Anterior cingulate cortex (tissue), 58 donors: ENCODE measurements at regions not wholly inside any gene's neighbourhood (a gene's known extent, or its start where the extent isn't known, plus 50 kb on each side); places are given as distances from the start of the nearest gene placed in this dataset.
"Not testable (repeated sequence)": the region's sequence is repeated elsewhere in the genome, so short reads cannot be mapped to it uniquely, and the experiment has no call there.

Source experiments
- DNase-seq, 58 donors: peaks; one replicate each; lab custom pipeline; 2025; lab: John Stamatoyannopoulos, UW

DNA sequence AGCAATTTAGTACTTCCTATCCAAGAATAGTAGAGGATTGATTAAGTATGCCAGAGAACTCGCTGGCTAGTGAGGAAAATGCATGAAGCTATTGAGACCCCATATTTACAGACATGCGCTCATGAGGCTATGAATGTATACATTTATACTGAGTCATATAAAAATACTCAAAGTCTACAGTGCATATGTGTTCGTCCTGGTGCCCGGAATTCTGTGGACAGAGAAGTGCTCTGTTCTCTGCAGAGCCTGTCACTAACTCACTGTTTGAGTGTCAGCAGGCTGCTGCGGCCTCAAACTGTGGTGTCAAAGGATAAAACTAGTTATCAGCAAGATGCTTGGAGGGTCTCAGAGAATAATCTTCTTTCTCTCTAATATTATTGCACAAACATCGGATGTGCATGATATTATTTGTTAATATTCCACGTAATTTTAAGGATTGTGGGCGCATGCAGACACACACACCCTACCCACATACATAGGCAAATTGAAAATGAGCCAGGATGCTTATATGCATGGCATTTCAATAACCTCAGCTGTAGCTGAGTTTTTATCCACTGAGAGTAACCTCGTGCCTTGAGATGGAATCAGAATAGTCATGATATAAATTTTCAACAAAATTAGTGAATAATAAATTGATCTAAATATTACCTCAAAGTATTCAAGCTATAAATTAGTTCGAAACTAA is 50.0 kb upstream of the TSC22D2 start:
- peak in 6 of 58 donors; percentile 1 to 16 (median 4) for DNase-seq

DNA sequence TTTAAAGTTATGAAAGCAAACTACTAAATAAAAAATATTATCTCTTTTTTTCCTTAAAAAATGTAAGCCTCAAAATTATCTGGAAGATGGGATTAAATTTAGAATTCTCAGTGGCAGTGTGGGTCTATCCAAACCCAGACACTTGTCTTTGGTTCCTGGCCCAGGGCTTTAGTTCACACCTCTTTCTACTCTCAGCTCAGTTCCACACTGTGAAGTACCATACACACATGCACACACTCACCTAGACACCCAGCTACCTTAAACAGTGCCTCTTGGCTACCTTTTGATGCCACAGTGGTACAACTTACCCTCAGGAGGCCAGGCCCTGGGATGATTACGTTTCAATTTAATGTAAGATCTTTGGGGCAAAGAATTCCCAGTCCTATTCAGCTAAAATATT is 51.0 kb upstream of the TSC22D2 start:
- DNase-seq, result no peak

DNA sequence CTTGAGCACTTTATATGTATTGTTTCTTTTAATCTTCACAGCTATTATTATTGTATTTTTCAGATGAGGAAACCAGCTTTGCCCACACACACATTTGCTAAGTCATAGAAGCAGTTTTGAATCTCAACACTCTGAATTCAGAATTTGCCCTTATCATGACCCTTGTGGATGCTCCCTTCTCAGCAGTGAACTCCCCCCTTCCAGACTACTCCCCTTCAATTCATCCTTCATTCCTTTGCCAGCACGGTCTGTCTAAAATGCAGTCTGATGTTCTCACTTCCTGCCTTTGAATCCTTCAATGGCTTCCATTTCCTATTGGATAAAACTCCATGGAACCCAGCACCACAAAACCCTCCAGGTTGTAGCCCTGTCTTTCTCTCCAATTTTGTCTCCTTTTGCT is 52.5 kb upstream of the TSC22D2 start:
- no peak for DNase-seq

DNA sequence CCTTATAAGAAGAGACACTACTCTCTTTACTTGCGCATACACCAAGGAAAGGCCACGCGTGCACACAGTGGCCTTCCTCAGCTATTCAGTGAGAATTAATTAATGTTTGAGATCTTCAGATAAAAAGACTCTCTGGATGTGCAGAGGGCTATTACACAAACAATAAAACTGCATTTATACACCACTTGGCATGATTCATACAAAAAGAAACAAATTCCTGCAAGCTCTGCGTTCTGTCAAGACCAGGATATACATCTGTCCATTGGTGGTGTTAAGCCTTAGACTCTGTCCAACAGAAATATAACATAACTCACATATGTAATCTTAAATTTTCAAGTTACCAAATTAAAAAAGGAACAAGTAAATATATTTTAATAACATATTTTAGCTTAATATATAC is 55.2 kb upstream of the TSC22D2 start:
- DNase-seq, result no peak

DNA sequence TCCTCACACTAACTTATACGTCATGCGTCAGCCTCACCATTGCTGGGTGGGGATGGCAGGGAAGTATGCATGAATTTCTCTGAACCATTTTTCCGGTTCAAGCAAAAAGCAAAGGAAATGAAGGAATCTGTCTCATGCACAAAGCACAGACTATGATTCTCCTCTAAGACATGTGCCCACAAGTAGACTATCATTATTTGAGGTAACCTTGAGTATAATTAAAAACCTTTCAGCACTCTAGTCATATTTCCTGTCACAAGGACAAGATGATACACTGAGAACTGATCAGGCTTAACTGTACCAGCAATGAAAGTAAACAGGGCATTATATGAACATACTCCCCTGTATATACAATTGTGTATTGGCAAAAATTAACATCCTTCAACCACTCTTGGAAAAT is 56.7 kb upstream of the TSC22D2 start:
- DNase-seq, result no peak

DNA sequence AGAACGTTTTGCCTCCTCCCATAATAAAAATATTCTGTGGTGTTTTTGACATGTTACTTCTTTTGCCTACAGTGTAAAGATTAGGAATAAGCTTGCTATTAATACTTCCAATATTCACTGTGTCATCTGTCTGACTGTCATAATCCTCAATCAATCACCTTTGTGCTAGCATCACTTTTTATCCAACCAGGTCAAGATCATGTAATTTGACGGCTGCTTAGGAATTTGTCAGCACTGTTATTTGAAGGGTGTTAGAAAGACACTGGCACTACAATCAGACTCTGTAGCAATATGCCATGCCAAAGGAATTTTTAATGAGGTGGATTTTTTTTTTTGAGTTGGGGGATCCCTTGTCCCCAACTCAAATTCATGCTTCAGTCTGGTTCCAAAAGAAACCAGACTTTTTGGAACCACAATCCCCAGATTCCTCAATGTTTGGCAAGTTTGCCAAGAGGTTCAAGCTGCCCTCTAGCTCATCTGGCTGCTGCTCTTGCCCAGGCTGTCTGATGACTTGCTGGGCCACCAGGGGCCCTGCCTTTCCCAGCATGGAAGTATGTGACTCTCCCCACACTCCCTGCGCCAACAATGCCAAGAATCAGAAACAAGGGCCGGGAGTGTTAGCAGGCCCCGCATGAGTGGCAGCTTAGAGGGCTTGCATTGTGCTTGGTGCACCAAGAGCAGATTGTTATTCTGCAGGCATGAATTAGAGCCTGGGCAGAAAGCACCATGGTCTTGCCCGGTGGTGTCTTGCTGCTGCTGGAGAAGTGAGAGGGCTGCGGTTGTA is 58.6 kb upstream of the TSC22D2 start:
- peak in 56 of 58 donors; percentile 12 to 96 (median 80) for DNase-seq

DNA sequence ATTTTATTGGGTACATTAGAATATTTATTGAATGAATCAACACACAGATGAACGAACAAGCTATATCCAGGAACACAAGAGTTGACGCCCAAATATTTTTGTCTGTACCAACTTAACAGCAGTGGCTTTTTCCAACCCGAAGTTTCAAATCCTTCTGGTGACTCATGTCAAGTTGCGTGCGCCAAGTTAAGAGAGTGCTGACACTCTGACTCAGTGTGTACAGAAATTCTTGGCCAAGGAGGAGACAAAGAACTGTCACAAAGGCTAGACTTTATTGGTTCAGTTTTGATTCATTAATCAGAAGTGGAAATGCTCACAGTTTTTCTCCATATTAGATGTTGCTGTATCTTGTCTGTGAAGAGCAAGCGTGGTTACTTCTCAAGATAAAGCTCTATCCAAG is 59.6 kb upstream of the TSC22D2 start:
- peak in 3 of 58 donors; percentile 1 to 17 (median 9) for DNase-seq

DNA sequence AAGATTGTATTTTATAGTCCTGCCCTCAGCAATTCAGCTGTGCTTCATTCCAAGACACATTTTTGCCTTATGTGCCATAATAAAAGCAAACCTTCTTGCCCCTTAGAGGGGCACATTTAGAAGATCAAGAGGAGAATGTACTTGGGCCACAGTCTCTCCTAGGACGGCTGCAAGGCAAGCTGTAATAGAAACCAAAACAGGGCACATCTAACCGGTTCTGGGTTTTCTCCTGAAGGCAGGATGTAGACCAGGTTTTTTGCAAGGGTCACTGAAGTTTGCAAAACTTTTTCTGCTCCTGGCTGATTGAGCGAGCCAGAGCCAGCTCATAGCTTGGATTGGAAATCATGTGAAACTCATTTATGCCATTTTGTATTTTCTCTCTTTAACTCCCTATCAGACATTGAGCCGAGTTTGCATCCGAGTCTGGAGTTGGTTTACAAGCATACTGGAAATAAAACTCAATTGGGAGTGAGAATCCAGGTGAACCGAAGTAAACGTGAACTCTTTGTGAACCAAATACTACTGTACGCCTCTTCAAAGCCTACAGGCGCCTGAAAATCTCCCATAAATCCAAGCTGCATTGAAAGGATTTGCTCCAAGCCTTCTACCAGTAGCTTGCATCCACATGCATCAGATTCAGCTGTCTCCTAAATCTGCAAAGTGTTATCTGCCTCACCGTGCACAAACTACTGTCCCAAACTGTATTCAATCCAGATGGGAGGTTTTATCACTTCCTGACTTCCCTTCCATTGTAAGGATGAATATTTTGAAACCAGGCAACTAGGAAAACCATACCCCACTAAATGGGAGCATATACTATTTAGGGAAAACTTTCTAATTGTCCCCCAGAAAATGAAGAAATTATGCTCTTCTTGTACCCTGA is 60.9 kb upstream of the TSC22D2 start:
- DNase-seq, result no peak

DNA sequence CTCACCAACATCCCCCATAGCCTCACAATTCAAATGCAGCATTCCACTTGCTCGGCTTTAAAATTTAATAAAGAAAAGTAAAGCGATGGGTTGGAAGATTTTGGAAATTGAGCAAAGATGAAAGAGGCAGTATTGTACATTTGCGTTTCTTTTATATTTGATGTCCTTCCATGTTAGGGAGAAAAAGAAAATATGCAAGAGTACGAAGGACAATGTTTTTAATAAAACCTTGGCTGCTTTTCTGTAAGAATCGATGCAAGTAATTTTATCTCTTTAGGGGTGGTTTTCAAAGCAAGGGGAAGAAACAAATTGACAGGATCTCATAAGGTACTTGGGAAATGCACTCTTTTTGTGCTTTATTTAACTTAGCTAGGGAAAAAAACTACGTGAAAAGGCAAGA is 61.8 kb upstream of the TSC22D2 start:
- no peak for DNase-seq

DNA sequence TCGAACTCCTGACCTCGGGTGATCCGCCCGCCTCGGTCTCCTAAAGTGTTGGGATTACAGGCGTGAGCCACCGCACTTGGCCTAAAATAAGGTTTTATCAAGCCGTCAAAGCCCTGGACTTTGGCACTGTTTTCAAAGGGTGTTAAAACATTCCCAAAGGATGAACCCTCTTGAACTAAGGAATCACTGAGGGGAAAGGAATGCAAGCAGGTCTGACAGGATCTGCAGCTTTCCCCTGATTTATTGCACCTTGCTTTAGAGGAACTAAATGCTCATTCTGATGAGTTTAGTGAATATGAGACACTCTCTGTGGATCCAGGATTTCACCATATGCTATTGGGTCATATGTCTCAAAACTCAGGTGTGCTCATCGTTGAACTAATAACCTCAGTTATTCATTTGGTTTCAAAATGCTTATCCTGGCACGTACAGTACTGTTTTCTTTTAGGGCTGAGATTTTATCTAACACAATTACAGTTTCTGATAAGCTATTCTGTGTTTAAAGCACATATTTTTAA is 63.0 kb upstream of the TSC22D2 start:
- no peak for DNase-seq

DNA sequence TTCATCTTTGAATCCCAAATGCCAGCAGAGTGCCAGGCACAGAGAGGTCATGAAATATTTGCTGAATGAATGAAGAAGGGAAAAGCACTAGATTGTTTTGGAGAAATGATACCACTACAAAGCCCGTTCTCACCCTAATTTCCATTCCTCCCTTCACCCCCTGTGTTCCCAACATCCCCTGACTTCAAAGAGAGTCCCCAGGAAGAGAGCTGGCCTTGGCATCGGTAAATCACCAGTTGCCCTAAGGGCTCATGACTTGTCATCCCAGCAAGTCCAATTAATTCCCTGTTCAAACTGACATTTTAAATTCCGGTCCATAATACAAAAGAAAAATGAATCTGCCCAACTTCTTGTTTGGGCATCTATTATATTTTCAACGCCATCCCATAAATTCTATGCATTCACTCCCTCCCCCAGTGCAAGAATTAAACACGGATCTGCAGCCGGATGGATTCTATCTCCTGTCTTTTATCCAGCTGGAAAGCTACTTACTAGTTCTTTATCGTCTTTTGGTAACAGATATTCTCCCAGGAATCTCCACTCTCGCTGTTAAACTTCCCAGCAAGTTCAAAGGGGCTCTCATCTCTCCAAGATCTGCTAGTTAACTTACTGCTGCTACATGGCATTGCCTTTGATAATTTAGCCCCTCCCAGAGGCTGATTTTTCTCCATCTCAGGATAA is 63.9 kb upstream of the TSC22D2 start:
- no peak for DNase-seq

DNA sequence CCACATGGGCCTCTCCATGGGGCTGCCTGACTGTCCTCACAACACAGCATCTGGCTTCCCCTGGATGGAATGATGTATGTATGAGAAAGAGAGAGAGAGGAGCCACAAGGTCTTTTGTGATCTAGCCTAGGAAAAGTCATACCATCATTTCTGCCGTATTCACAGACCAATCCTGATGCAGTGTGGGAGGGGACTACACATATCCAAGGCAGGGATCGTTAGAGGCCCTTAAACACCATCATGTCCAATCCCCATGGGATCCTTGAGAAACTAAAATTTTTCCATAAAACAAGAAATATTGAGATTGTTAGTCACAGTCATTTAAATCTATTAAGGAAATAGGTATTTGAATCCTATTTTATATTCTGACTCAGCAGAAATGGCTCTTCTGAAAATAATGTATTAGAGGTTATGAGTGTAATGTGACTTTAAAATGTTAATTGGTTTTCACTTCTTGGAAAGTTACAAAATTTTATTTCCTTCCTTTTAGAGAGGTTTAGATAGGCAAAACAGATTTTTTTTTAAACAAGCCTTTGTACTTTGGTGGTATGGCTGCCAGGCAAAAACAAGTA is 65.1 kb upstream of the TSC22D2 start:
- no peak for DNase-seq

DNA sequence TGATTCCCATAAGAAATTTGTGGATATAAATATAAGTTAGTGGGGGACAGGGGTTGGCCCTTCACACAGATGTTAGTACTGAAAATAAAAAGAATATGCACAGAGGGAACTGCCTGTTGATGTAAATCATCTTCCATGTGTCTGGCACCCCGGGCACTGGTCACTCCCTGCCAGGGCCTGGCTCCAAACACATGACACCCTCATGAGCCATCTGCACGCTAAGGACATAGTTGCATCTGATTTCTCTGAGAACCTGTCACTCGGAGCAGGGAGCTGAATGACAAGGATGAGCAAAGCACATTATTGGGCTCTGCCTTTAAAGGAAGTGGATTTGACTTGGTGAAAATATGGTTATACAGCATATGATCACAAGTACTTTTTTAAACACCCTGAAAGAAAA is 66.2 kb upstream of the TSC22D2 start:
- DNase-seq, result no peak

DNA sequence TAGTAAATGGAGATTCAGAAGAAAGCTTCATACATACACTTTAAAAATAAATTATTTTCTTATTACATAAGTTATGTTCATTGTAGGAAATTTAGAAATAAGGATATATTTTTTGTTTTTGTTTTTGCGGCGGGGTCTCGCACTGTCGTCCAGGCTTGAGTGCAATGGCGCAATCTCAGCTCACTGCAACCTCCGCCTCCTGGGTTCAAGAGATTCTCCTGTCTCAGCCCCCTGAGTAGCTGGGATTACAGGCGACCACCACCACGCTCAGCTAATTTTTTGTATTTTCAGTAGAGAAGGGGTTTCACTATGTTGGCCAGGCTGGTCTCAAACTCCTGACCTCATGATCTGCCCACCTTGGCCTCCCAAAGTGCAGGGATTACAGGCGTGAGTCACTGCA is 71.7 kb upstream of the TSC22D2 start:
- not testable (repeated sequence) for DNase-seq

DNA sequence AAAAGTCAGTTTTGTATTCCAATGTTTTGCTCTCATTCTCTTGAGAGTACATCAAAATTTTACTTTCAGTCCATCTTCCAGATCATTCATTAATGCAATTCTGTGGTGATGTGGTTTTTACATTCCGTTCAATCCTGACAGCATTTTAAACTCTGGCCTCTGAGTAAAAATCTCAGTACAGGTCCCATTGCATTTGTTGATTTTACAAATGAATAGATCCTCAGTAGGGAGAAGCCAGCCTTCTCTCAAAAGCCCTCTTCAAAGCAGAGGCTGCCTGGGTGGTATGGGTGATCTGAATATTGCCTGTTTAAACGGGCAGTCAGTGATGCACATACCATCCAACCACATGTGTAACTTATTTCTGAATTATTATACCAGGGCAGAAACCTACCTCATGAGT is 72.5 kb upstream of the TSC22D2 start:
- no peak for DNase-seq

DNA sequence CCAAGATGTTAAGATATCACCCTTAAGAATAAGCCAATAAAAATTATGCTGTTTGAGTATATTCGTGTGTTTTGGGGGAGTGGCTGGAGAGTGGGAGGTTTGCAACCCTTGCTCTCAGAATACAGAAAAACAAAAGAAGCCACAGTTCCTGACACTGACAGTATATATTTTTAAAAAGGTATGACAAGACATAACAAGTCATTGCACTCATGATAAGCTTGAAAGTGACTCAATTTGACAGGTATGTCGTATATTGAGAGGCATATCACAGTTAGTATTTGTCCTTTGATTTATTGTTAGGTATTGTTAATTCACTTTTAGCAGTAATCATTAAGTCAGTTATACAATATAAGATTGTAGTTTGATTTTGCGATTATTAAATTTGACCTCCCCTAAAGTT is 73.1 kb upstream of the TSC22D2 start:
- DNase-seq, result no peak

DNA sequence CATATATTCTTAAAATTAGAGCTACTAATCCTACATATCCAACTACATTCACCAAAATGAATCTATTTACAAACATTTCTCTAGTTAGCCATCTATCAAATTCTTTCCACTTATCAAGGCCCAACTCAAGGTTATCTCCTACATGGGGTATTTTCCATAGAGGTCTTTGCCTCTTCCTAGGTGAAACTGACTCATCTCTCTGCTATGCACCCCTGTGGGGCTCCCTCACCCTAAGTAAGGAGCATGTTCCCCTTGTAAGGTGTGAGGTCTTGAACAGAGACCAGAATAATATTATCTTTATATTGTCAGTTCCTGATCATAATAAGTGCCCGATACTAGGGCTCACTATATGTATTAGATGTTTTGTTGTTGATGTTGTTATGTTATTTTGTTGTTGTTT is 74.6 kb upstream of the TSC22D2 start:
- no peak for DNase-seq

DNA sequence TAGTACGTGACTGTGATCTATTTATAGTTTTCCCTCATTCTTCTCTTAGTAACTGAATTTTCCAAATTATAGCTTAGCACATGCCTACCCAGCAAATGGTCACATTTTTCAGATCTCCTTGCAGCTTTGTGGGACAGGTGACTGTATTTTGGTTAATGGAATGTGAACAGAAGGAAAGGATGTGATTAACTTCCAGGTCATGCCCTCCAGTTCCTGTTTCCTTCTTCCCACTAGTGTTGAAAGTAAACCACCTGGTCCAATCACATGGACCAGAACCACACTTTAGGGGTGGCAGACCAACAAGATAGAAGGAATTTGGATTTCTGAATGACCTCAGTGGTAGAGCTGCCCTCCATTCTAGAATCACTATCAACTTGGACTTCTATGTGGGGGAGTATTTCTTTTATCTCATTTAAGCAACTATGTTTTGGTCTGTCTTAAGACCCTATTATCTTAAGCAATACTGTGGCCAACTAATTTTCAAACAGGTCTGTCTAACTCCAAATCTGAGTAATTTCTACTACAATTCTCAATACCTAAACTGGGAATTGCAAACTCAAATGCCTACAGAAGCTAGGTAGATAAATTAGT is 76.0 kb upstream of the TSC22D2 start:
- no peak for DNase-seq

DNA sequence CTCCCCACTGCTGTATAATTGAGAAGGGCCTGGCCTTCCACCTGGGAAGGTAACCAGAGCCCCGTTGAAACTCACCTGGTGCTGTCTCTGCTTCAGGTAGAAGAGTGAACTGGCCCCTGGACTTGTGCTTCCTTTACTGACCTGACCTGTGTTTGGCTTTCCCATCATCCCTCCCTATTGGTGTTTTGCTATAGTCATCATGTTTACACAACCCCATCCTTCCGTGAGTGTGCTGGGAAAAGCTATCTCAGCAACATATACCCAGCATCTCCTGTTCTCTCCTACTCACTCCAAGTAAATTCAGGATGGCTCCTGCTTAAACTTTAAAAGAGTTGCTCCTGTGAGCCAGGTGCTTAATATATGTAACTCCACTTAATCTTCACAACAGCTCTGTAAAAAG is 77.2 kb upstream of the TSC22D2 start:
- no peak for DNase-seq

DNA sequence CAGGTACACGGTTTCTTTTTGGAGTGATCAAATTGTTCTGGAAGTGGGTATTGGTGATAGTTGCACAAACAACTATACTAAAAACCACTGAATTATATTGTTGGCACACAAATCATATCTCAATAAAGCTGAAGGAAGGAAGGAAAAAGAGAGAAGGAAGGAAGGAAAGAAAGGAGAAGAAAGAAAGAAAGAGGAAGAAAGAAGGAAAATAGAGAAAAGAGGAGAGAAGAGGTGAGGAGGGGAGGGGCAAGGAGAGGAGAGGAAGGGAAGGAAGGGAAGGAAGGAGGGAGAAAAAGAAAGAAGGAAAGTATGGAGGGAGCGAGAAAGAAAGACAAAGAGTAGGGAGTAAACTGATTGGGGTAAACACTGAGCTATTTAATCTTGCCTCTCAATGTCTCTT is 77.9 kb upstream of the TSC22D2 start:
- DNase-seq, result no peak
